GM13976 (cell line): ENCODE measurements at regions not wholly inside any gene's neighbourhood (a gene's known extent, or its start where the extent isn't known, plus 50 kb on each side); places are given as distances from the start of the nearest gene placed in this dataset.

Source experiments
- DNase-seq: peaks from one replicate; pipeline ENCODE4 v3.0.0; 2012; ENCODE audit warnings: low spot score
- in situ Hi-C: fragments of 300-500 bp; cut with MboI; formaldehyde crosslinking; loops from one replicate; pipeline ENCODE4 v1.12.0; 2022; ENCODE audit warnings: low sequenced_read_pairs, mixed read lengths, inconsistent platforms; ENCODE audit not compliant: unreplicated experiment
- TF ChIP-seq, protein P1 (sequence below): IDR thresholded peaks from 2 replicates; pipeline ENCODE4 v1.5.1; 2012; ENCODE audit warnings: borderline replicate concordance, mild to moderate bottlenecking; ENCODE audit not compliant: insufficient read depth; ENCODE audit errors: extremely low read depth, missing control alignments, control extremely low read depth

DNA sequence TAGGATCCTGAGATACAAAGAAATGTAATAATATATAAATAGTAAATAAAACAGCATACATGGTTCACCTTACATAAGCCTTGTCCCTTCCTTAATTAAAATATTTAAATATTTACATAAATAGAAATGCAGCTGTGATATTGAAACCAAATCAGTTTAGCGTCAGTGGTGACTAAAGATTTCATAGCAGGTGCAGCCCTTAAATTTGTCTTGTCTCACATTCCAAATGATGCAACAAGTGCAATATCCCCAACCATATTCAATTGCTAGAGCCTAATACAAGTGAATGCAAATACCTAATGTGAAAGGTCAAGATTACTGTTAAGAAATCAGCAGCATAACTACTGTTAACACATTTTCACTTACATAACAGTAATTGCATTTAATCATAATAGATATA lies 539.5 kb downstream of the NYAP2 start:
- TF ChIP-seq, protein P1, sequence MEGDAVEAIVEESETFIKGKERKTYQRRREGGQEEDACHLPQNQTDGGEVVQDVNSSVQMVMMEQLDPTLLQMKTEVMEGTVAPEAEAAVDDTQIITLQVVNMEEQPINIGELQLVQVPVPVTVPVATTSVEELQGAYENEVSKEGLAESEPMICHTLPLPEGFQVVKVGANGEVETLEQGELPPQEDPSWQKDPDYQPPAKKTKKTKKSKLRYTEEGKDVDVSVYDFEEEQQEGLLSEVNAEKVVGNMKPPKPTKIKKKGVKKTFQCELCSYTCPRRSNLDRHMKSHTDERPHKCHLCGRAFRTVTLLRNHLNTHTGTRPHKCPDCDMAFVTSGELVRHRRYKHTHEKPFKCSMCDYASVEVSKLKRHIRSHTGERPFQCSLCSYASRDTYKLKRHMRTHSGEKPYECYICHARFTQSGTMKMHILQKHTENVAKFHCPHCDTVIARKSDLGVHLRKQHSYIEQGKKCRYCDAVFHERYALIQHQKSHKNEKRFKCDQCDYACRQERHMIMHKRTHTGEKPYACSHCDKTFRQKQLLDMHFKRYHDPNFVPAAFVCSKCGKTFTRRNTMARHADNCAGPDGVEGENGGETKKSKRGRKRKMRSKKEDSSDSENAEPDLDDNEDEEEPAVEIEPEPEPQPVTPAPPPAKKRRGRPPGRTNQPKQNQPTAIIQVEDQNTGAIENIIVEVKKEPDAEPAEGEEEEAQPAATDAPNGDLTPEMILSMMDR = no peak
- in situ Hi-C loops = no loop called here
- DNase-seq = no peak

DNA sequence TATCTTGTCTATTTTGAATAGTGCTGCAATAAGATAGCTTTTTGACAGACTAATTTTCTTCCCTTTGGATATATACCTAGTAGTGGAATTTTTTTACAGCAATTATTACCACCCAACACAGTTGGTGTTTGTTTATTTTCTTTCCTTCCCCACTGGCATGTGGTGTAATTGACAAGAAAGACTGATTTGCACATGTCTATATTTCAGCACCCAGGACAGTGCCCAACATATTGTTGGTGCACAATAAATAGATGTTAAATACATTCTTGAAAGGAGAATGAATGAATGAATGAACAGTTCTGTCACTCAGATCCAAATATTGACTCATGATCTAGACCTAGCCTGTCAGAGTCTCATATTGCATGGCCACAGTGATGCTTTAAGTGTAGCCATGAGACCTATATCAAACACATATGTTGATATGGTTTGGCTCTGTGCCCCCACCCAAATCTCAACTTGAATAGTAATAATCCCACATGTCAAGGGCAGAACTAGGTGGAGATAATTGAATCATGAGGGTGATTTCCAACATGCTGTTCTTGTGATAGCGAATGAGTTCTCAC lies 538.2 kb downstream of the NYAP2 start:
- no peak for DNase-seq
- TF ChIP-seq, protein P1 = no peak
- in situ Hi-C loops = no loop called here

DNA sequence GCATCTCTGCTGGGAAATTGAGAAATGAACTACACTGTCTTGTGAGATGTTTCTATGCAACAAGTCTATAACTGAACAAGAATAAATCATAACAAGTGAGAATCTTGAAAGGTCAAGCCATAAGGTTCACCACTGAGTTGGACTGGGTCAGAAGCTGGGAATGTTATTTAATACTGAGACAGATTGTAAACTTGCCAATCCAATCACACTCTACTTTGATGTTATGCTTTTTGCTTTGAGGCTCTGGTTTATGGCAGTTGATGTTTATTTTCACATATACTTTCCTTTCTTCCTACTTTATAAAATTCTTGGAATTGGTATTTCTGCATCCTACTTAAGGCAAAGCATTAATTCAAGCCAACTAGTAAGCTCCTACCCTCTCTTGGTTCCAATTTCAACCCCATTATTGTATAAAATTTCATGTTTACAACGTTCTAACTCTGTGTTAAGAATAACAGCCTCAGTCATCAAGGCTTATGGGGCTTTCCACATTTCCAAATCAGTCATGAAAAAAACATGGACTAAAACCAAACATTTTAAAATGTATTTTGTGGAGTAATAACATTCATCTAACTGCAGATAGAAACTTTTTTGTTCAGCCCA lies 533.4 kb downstream of the NYAP2 start:
- in situ Hi-C loops = no loop called here

DNA sequence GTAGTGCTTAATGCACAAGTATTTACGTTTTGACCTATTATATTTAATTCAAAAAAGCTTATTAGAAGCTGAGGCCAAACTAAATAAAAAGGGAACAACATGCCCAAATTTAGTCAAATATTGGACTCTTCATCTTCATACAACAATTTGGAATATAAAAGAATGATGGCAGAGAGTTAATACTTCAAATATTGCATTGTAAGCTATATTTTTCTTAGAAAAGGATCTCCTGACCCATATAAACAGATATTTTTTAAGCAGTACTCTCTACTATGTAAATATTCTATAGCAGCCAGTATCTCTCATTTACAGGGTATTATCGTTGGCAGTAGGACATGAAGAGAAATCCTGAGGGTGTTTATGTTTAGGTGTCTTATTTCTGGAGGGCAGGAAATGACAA lies 531.2 kb downstream of the NYAP2 start:
- no peak for DNase-seq
- TF ChIP-seq, protein P1 = no peak
- in situ Hi-C loops = no loop called here

More for the DNA sequence above, 533.4 kb downstream of the NYAP2 start:
- TF ChIP-seq, protein P1 = no peak
- DNase-seq = no peak

DNA sequence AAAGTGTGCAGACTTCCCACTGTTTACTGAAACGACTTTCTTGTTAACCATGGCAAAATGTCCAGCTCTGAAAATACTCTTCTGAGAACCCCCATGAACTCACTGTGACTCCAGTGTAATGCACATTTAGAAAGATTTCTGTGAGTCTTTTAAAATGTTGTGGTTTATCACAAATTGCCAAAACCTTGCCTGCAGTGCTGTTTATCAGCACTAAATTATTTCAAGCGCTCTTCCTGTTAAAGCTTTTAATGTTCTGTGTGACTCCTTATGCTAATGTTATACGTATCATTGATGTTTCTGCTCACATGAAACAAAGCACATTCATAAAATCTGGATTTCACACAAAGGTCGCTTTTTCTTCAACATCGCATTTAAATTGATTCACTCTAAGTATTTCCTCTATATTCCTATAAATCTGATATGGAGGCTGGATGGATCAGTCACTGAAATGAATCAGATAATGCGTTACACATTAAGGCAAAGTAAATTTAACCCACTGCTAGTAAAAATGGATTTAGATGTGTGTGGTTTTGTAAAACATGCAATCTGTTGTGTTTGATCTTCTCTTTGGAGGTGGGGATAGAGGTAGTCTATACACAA lies 521.2 kb downstream of the NYAP2 start:
- TF ChIP-seq, protein P1 = no peak
- no peak for DNase-seq
- in situ Hi-C loops = loop anchor here (25.0 kb wide), 1 partner anchor 1067 kb away; no protein-coding TSS in a partner anchor

DNA sequence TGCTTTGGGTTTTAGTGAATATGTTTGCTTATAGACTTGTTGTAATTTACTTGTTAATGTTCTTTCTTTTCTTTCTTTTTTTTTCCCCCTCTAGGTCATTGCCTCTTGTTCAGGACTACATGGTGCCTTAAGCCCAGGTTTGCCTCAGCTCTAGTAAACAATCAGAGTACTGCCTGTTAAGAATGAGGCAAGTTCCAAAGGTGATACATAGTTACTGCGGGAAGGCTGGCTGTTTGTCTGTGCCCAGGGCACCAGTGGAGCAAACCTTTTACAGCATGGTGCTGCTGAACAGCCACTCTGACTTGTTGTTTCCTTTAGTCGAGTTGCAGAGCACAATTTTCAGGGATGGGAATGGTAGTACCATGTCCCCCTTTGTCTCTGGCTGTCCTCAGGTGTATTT lies 517.2 kb downstream of the NYAP2 start:
- in situ Hi-C loops = loop anchor here (25.0 kb wide), 1 partner anchor 1071 kb away; no protein-coding TSS in a partner anchor
- TF ChIP-seq, protein P1 = no peak
- DNase-seq = no peak

DNA sequence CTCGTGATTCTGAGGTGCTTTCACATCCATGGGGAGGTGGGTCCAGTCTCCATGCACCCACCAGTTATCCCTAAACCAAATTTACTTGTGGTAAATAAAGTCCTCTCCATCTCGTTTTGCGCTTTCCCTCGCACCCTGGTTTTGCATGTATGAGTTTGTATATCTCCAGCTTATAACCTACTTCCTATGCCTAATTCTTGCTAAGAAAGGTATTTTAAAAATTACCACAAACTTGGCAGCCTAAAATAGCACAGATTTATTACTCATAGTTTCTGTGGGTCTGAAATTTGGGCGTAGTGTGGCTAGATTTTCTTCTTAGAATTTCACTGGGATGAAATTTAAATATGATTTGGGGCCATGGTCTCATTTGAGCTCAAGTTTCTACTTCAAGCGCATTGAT lies 511.5 kb downstream of the NYAP2 start:
- in situ Hi-C loops = loop anchor here (25.0 kb wide), 1 partner anchor 1076 kb away; no protein-coding TSS in a partner anchor
- no peak for DNase-seq
- TF ChIP-seq, protein P1 = no peak
